Smooth muscle cell (in vitro differentiated cells): ENCODE measurements at regions not wholly inside any gene's neighbourhood (a gene's known extent, or its start where the extent isn't known, plus 50 kb on each side); places are given as distances from the start of the nearest gene placed in this dataset.

Experiments
- DNase-seq: peaks from one replicate; lab custom pipeline; 2025; ENCODE audit not compliant: unreplicated experiment; lab: John Stamatoyannopoulos, UW
- H2AFZ ChIP-seq: fragments of 200-600 bp; sonication (generic); 2 replicates; pipeline ENCODE4 v1.6.0; 2016; ENCODE audit warnings: antibody characterized with exemption, low read depth, mild to moderate bottlenecking
- H3F3A ChIP-seq: fragments of 200-600 bp; sonication (generic); 2 replicates; pipeline ENCODE4 v1.6.0; 2017; ENCODE audit warnings: antibody characterized with exemption, low read depth
- H3K27ac ChIP-seq: fragments of 200-600 bp; sonication (generic); 2 replicates; pipeline ENCODE4 v1.5.1; 2016; ENCODE audit warnings: low read depth, mild to moderate bottlenecking
- H3K27me3 ChIP-seq: fragments of 200-600 bp; sonication (generic); 2 replicates; pipeline ENCODE4 v1.6.1; 2016; ENCODE audit warnings: low read depth, mild to moderate bottlenecking
- H3K36me3 ChIP-seq: fragments of 200-600 bp; sonication (generic); 2 replicates; pipeline ENCODE4 v1.5.1; 2016; ENCODE audit warnings: low read depth
- H3K4me1 ChIP-seq: fragments of 200-600 bp; sonication (generic); 2 replicates; pipeline ENCODE4 v1.5.1; 2016; ENCODE audit warnings: low read depth
- H3K4me2 ChIP-seq: fragments of 200-600 bp; sonication (generic); 2 replicates; pipeline ENCODE4 v1.6.0; 2016; ENCODE audit warnings: mild to moderate bottlenecking
- H3K4me3 ChIP-seq: fragments of 200-600 bp; sonication (generic); 2 replicates; pipeline ENCODE4 v1.5.1; 2016; ENCODE audit warnings: mild to moderate bottlenecking
- H3K79me2 ChIP-seq: fragments of 200-600 bp; sonication (generic); 2 replicates; pipeline ENCODE4 v1.6.0; 2016; ENCODE audit warnings: low read depth, mild to moderate bottlenecking
- H3K9ac ChIP-seq: fragments of 200-600 bp; sonication (generic); 2 replicates; pipeline ENCODE4 v1.6.0; 2016; ENCODE audit warnings: low read depth
- H3K9me3 ChIP-seq: fragments of 200-600 bp; sonication (generic); replicated peaks from 2 replicates; pipeline ENCODE4 v1.5.1; 2016; ENCODE audit warnings: low read depth
- H4K20me1 ChIP-seq: fragments of 200-600 bp; sonication (generic); 2 replicates; pipeline ENCODE4 v1.6.0; 2016; ENCODE audit warnings: low read depth
- WGBS: methylation state at CpG from one replicate; pipeline ENCODE4 v1.1.7; 2016; ENCODE audit warnings: low lambda C conversion rate; 5-methylcytosine and 5-hydroxymethylcytosine counted together
- TF ChIP-seq, protein P1 (sequence below): fragments of 200-600 bp; sonication (generic); IDR thresholded peaks from 2 replicates; pipeline ENCODE4 v1.5.1; 2017; ENCODE audit warnings: borderline replicate concordance, mild to moderate bottlenecking, antibody characterized with exemption; ENCODE audit not compliant: insufficient read depth, poor library complexity, severe bottlenecking

DNA sequence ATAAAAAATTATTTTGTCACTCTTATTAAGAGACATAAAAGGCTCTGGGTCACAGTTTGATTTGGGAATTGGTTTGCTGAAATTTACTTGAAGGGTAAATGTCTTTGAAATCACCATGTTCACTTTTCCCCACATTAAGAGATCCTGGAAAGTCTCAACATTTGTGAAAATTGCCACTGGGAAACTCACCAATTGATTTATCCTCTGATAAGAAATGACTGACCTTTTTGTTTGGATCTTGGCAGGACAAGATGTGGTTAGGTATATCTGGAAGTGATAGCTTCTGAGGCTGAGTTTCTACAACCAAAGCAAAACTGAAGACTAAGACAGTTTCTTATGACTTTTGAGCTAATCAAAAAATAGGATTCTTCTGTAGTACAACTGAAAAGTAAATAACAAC lies 107.1 kb upstream of the TMEM106B start:
- Histone ChIP-seq H3K79me2 (no peaks in the 10 kb centered on the region), H4K20me1 (no peaks in the 10 kb centered on the region), H3F3A (no peaks in the 10 kb centered on the region), H3K4me2 (peak overlapping the region; percentile 9), H3K9ac (no peak overlapping the region), H3K36me3 (no peaks in the 10 kb centered on the region), H3K4me3 (no peak overlapping the region), H2AFZ (peak overlapping the region; percentile 36), H3K4me1 (no peaks in the 10 kb centered on the region), H3K27ac (no peak overlapping the region), H3K9me3 (no peaks in the 10 kb centered on the region), H3K27me3 (no peaks in the 10 kb centered on the region)
- TF ChIP-seq, protein P1, sequence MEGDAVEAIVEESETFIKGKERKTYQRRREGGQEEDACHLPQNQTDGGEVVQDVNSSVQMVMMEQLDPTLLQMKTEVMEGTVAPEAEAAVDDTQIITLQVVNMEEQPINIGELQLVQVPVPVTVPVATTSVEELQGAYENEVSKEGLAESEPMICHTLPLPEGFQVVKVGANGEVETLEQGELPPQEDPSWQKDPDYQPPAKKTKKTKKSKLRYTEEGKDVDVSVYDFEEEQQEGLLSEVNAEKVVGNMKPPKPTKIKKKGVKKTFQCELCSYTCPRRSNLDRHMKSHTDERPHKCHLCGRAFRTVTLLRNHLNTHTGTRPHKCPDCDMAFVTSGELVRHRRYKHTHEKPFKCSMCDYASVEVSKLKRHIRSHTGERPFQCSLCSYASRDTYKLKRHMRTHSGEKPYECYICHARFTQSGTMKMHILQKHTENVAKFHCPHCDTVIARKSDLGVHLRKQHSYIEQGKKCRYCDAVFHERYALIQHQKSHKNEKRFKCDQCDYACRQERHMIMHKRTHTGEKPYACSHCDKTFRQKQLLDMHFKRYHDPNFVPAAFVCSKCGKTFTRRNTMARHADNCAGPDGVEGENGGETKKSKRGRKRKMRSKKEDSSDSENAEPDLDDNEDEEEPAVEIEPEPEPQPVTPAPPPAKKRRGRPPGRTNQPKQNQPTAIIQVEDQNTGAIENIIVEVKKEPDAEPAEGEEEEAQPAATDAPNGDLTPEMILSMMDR, result no peak
- DNase-seq, result no peak

DNA sequence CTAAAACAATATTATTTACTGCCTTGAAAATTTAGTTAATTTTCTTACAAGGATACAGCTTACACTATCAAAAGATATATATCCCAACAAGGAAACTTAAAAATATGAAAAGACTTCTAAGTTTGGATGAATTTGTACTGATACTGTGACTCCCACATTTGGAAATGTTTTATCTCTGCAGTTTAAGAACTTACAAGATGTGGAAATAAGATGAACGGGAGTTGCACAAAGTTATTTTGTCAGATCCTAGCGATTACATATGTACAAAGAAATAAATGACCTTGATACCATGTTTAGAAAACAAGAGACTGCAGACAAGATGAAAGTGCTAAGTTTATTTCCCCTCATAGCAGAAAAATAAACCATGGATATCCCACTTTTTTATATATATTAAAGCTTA lies 103.7 kb upstream of the TMEM106B start:
- H3K36me3 ChIP-seq, result no peaks in the 10 kb centered on the region

DNA sequence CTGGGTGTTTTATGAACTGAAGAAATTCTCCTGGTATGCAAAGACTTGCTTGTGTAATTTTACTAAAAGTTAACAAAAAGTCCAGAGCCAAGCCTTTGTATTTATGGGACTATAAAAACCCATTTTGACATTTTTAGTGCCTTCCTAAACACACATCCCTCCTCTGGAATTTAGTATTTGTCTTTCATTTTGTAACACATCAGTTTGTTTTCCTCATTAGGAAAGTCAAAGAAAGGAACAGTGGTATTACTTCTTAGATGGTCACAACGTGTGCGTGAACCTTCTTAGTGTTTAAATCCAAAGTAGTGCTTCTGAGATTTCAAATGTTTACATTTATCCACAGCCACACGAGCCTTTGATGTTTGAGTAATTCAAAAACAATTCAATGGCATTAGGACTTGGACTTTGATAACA lies 103.2 kb upstream of the TMEM106B start:
- Histone ChIP-seq H2AFZ (peak overlapping the region; percentile 64), H3K4me3 (no peak overlapping the region), H3K4me1 (no peaks in the 10 kb centered on the region), H3K27ac (no peak overlapping the region), H3K27me3 (no peaks in the 10 kb centered on the region), H3K79me2 (no peaks in the 10 kb centered on the region), H3K36me3 (no peaks in the 10 kb centered on the region), H3K9ac (no peak overlapping the region), H3K4me2 (peak overlapping the region; percentile 64), H4K20me1 (no peaks in the 10 kb centered on the region), H3F3A (no peaks in the 10 kb centered on the region), H3K9me3 (no peaks in the 10 kb centered on the region)
- TF ChIP-seq, protein P1, result no peak
- 12% methylated on average over 3 of the region's 3 CpGs for WGBS
- no peak for DNase-seq

More for the DNA sequence above, 103.7 kb upstream of the TMEM106B start:
- 51% methylated on average over 2 of the region's 2 CpGs for WGBS
- H3K79me2 ChIP-seq, result no peaks in the 10 kb centered on the region
- no peak for DNase-seq
- H3K4me1 ChIP-seq, result no peaks in the 10 kb centered on the region
- no peaks in the 10 kb centered on the region for H3K9me3 ChIP-seq
- H4K20me1 ChIP-seq, result no peaks in the 10 kb centered on the region
- H3K4me2 ChIP-seq, result peak overlapping the region; percentile 64
- no peak overlapping the region for H3K9ac ChIP-seq
- TF ChIP-seq, protein P1, result no peak
- no peaks in the 10 kb centered on the region for H3F3A ChIP-seq
- H3K27me3 ChIP-seq, result no peaks in the 10 kb centered on the region
- no peak overlapping the region for H3K4me3 ChIP-seq
- H3K27ac ChIP-seq, result no peak overlapping the region
- peak overlapping the region; percentile 64 for H2AFZ ChIP-seq

DNA sequence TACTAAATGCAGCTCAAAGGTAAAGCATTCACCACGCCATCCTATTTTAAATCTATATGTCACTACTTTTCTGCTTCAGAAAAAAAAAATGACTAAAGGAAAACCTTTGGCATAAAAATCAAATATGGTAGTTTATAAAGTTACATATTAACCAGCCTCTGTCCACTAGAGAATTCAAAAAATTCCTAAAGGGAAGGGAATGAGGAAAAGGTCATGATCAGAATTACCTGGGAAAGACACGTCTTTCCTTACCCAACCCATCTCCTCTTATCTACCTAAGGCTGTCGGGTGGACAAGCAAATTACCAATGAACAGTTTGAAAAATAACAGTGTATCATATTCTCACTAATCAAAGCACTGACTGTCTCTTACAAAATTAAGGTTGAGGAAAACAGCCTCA lies 100.7 kb upstream of the TMEM106B start:
- Histone ChIP-seq H3F3A (no peaks in the 10 kb centered on the region), H3K9ac (no peak overlapping the region), H3K9me3 (no peaks in the 10 kb centered on the region), H2AFZ (no peak overlapping the region), H3K4me3 (no peak overlapping the region), H3K4me1 (no peaks in the 10 kb centered on the region), H3K27me3 (no peaks in the 10 kb centered on the region), H3K79me2 (no peaks in the 10 kb centered on the region), H4K20me1 (no peaks in the 10 kb centered on the region), H3K4me2 (no peak overlapping the region), H3K27ac (no peak overlapping the region), H3K36me3 (no peaks in the 10 kb centered on the region)
- TF ChIP-seq, protein P1, result no peak
- DNase-seq, result no peak
- 95% methylated on average over 3 of the region's 3 CpGs for WGBS
